Tibial nerve (tissue), 4 donors: ENCODE measurements at regions not wholly inside any gene's neighbourhood (a gene's known extent, or its start where the extent isn't known, plus 50 kb on each side); places are given as distances from the start of the nearest gene placed in this dataset.

ENCODE experiments used
- DNase-seq, 2 donors: peaks; one replicate each; pipeline ENCODE4 v3.0.0-alpha.2; 2019; ENCODE audit warnings: low spot score in 2 of 2
- H3K27ac ChIP-seq, 4 donors: fragments of 200-600 bp; sonication (generic) in 3 of 4; one replicate each; pipeline ENCODE4 v1.5.1; 2017 to 2019; ENCODE audit warnings: mild to moderate bottlenecking in 1 of 4
- H3K27me3 ChIP-seq, 2 donors: fragments of 200-600 bp; sonication (generic) in 1 of 2; one replicate each; pipeline versions ENCODE4 v1.5.1 to v1.6.0; 2017 to 2019
- H3K36me3 ChIP-seq, 3 donors: fragments of 200-600 bp; sonication (generic); one replicate each; pipeline ENCODE4 v1.5.1; 2018 to 2019
- H3K4me1 ChIP-seq, 4 donors: fragments of 200-600 bp; sonication (generic) in 3 of 4; one replicate each; pipeline ENCODE4 v1.5.1; 2017 to 2019
- H3K4me3 ChIP-seq, 4 donors: fragments of 200-600 bp; sonication (generic) in 3 of 4; one replicate each; pipeline ENCODE4 v1.5.1; 2017 to 2019; ENCODE audit warnings: mild to moderate bottlenecking in 1 of 4, moderate library complexity in 1 of 4
- H3K9me3 ChIP-seq, 4 donors: fragments of 200-600 bp; sonication (generic) in 3 of 4; one replicate each; pipeline ENCODE4 v1.5.1; 2017 to 2019
- EP300 ChIP-seq, 2 donors: sonication (generic); formaldehyde crosslinking; IDR thresholded peaks; one replicate each; pipeline ENCODE4 v1.6.1; 2017; ENCODE audit warnings: antibody characterized with exemption in 2 of 2, mild to moderate bottlenecking in 1 of 2
- POLR2A ChIP-seq, 2 donors: fragments of 450-650 bp; IDR thresholded peaks; one replicate each; pipeline ENCODE4 v1.6.1; 2017; ENCODE audit warnings: antibody characterized with exemption in 2 of 2, mild to moderate bottlenecking in 2 of 2, moderate library complexity in 2 of 2
- WGBS, 2 donors: methylation state at CpG; one replicate each; pipeline ENCODE4 v1.1.5; 2018; 5-methylcytosine and 5-hydroxymethylcytosine counted together
- TF ChIP-seq, protein P1 (sequence below), 5 experiments: fragments of 200-600 bp in 3 of 5; fragments of 450-650 bp in 2 of 5; sonication (generic) in 3 of 5; IDR thresholded peaks; one replicate each; pipeline ENCODE4 v1.5.1; 2016 to 2019; ENCODE audit warnings: antibody characterized with exemption in 5 of 5, mild to moderate bottlenecking in 3 of 5, moderate library complexity in 2 of 5

DNA sequence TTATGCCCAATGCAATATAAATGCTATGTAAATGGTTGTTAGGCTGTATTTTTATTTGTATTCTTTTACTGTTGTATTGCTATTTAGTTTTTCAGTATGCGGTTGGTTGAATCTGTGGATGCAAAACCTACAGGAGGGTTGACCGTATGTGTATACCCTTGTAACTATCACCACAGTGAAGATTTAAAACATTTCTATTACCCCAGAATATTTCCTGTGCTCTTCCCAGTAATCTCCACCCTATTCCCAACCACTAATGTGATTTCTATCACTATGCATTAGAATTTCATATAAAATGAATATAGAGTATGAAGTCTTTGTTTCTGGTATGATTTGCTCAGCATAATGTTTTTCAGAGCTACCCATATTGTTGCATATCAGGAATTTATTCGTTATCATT lies 705.0 kb downstream of the MECOM start:
- TF ChIP-seq EP300 (IDR thresholded peaks at IDR 0.05), result no peak
- no peak for TF ChIP-seq POLR2A (IDR thresholded peaks at IDR 0.05)
- TF ChIP-seq, protein P1, sequence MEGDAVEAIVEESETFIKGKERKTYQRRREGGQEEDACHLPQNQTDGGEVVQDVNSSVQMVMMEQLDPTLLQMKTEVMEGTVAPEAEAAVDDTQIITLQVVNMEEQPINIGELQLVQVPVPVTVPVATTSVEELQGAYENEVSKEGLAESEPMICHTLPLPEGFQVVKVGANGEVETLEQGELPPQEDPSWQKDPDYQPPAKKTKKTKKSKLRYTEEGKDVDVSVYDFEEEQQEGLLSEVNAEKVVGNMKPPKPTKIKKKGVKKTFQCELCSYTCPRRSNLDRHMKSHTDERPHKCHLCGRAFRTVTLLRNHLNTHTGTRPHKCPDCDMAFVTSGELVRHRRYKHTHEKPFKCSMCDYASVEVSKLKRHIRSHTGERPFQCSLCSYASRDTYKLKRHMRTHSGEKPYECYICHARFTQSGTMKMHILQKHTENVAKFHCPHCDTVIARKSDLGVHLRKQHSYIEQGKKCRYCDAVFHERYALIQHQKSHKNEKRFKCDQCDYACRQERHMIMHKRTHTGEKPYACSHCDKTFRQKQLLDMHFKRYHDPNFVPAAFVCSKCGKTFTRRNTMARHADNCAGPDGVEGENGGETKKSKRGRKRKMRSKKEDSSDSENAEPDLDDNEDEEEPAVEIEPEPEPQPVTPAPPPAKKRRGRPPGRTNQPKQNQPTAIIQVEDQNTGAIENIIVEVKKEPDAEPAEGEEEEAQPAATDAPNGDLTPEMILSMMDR (IDR thresholded peaks at IDR 0.05), result no peak
- 88 to 93% methylated on average over 3 of the region's 3 CpGs for WGBS, 2 donors
- H3K27me3 ChIP-seq, result no peaks in the 10 kb centered on the region
- no peak for DNase-seq
- H3K36me3 ChIP-seq, result no peaks in the 10 kb centered on the region
- H3K4me3 ChIP-seq, result no peak overlapping the region
- no peak overlapping the region for H3K27ac ChIP-seq
- H3K4me1 ChIP-seq, result no peaks in the 10 kb centered on the region
- H3K9me3 ChIP-seq, result no peaks in the 10 kb centered on the region

DNA sequence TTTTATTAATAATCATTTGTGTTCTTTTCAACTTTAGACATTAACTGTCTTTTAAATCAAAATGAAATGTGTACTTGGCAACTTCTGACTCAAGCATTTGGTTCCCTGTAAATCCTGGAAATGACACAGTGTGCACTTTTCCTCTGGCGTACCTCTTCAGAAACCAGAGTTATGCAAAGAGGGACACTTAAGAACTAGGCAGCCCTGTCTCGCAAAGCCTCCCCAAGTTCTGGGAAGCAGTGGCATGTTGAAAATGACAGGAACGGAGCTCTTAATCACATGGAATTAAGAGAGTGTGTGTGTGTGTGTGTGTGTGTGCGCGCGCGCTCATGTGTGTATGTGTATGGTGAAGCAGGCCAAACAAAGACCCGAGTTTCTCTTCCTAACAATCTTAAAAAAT lies 707.4 kb downstream of the MECOM start:
- Histone ChIP-seq H3K27me3 (no peaks in the 10 kb centered on the region), H3K4me3 (no peak overlapping the region), H3K4me1 (no peaks in the 10 kb centered on the region), H3K9me3 (no peaks in the 10 kb centered on the region), H3K36me3 (no peaks in the 10 kb centered on the region), H3K27ac (no peak overlapping the region)
- 67 to 69% methylated on average over 8 of the region's 8 CpGs for WGBS, 2 donors
- TF ChIP-seq POLR2A (IDR thresholded peaks at IDR 0.05), result no peak
- TF ChIP-seq EP300 (IDR thresholded peaks at IDR 0.05), result no peak
- no peak for DNase-seq

DNA sequence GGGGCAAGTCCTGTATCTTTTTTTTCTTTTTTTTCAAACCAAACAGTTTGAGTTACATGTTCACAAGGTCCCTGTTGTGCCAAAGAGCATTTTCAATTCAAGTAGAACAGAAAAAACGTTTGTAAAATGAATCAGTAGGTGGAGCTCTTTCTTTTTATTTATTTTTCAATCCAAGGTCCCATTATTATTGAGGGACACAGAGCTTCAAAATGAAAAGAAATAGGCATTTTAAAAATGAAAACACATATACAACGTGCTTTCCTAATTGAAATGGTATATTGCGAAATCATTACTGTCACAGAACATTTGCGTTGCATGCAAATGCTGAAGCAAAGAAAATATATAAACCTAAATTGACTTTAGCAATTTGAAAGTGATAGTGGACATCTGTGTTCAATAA lies 711.0 kb downstream of the MECOM start:
- H3K36me3 ChIP-seq, result no peaks in the 10 kb centered on the region
- H3K27me3 ChIP-seq, result no peaks in the 10 kb centered on the region
- no peak for DNase-seq
- H3K4me1 ChIP-seq, result no peaks in the 10 kb centered on the region
- no peak overlapping the region for H3K4me3 ChIP-seq
- WGBS, 2 donors, result 22 to 24% methylated on average over 4 of the region's 4 CpGs
- no peak for TF ChIP-seq EP300 (IDR thresholded peaks at IDR 0.05)
- TF ChIP-seq, protein P1 (IDR thresholded peaks at IDR 0.05), result peak in 1 of 5 experiments; percentile 8
- H3K27ac ChIP-seq, result no peak overlapping the region
- no peaks in the 10 kb centered on the region for H3K9me3 ChIP-seq

DNA sequence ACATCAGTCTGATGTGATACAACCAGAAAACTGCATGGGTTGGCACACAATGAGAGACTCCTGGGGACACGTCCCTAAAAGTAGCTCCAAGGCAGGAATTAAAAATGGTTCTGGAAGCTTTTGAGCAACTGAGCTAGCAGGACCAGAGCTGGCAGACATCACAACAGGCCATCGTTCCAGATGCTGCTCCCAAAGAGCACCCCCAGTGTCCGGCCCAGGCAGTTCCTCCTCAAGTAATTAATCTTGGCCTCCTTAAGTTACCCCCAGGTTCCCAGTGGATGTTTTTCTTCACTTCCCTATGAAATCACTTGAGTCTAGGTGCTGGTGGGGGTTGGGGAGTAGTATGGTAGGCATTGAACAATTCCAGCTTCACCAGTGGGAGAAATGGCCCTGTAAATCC lies 711.6 kb downstream of the MECOM start:
- no peaks in the 10 kb centered on the region for H3K27me3 ChIP-seq
- H3K4me1 ChIP-seq, result no peaks in the 10 kb centered on the region
- no peaks in the 10 kb centered on the region for H3K9me3 ChIP-seq
- TF ChIP-seq, protein P1 (IDR thresholded peaks at IDR 0.05), result no peak
- TF ChIP-seq POLR2A (IDR thresholded peaks at IDR 0.05) (no peak), EP300 (IDR thresholded peaks at IDR 0.05) (no peak)
- no peak for DNase-seq
- H3K4me3 ChIP-seq, result no peak overlapping the region
- WGBS, 2 donors, result 59 to 66% methylated on average over 3 of the region's 3 CpGs
- H3K36me3 ChIP-seq, result no peaks in the 10 kb centered on the region
- H3K27ac ChIP-seq, result no peak overlapping the region

DNA sequence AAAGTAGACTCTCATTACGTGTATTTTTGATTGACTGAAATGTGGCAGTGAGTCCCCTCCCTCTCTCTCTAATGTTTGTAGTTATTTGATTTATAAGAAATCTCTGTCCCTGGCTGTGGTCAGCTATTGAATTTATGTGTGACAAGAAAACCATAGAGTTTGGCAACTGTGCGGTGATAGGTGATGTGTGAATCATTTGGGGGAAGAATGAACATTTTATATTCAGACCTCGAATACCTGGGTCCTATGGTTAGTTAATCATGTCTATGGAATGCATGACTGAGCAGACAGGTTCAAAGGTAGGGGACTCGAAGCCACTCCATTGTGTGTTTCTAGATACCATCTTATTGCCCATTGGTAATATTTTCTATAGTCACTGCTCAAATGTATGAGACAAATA lies 712.1 kb downstream of the MECOM start:
- Histone ChIP-seq H3K27ac (no peak overlapping the region), H3K36me3 (no peaks in the 10 kb centered on the region), H3K9me3 (no peaks in the 10 kb centered on the region), H3K4me1 (no peaks in the 10 kb centered on the region), H3K4me3 (no peak overlapping the region), H3K27me3 (no peaks in the 10 kb centered on the region)
- no peak for DNase-seq
- TF ChIP-seq EP300 (IDR thresholded peaks at IDR 0.05) (no peak), POLR2A (IDR thresholded peaks at IDR 0.05) (no peak)
- TF ChIP-seq, protein P1 (IDR thresholded peaks at IDR 0.05), result no peak
- WGBS, 2 donors, result 84 to 87% methylated on average over 4 of the region's 4 CpGs

DNA sequence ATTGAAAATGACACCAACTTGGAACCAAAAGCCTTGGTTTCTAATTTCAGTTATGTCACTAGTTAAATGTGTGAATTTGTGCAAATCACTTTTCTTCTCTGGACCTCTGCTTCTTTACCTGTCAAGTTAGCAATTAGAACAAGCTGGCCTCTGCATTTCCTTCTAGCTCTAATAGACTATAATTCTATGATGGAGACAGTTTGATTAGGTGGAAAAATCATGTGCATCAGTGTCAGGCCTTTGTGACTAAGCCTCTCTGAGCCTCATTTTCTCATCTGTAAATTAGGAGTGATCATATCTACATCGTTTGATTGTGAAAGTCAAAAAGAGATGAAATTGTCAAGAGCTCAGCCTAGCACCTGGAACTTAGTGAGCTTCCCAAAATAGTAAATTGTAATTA lies 712.9 kb downstream of the MECOM start:
- no peak for DNase-seq
- no peaks in the 10 kb centered on the region for H3K36me3 ChIP-seq
- TF ChIP-seq, protein P1 (IDR thresholded peaks at IDR 0.05), result no peak
- TF ChIP-seq EP300 (IDR thresholded peaks at IDR 0.05), result no peak
- TF ChIP-seq POLR2A (IDR thresholded peaks at IDR 0.05), result no peak
- no peaks in the 10 kb centered on the region for H3K4me1 ChIP-seq
- H3K9me3 ChIP-seq, result no peaks in the 10 kb centered on the region
- no peak overlapping the region for H3K27ac ChIP-seq
- no peaks in the 10 kb centered on the region for H3K27me3 ChIP-seq
- no peak overlapping the region for H3K4me3 ChIP-seq
- WGBS, 2 donors, result 42 to 65% methylated on average over 1 of the region's 1 CpG
